ENCODE measurements at regions not wholly inside any gene's neighbourhood (a gene's known extent, or its start where the extent isn't known, plus 50 kb on each side); places are given as distances from the start of the nearest gene placed in this dataset.
"Not testable (repeated sequence)": the region's sequence is repeated elsewhere in the genome, so short reads cannot be mapped to it uniquely, and the experiment has no call there.

DNA sequence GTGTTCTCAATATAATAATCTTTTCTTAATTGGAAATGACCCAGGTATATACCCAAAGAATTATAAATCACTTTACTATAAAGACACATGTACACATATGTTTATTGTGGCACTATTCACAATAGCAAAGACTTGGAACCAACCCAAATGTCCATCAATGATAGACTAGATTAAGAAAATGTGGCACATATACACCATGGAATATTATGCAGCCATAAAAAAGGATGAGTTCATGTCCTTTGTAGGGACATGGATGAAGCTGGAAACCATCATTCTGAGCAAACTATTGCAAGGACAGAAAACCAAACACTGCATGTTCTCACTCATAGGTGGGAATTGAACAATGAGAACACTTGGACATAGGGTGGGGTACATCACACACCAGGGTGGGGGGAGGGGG, 56.8 kb downstream of the SCGB2B2 start:
- DNase-seq = not testable (repeated sequence)

DNA sequence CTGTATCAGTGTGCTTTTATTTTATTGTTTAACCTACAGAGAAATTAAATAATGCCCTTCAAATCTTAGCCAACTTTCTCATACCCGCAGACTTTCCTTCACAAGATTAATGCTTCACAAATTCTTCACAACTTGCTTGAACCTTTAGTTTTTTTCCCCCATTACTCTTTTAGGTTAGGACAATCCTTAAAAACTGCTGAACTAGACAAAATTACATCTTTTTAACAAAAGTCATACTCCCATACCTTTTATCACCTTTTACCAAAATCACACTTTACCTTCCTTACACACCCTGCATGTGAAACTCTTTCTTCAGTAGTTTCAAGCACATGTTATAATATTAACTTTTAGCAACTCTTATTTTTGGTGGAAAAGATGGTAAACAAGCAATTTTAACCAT, 58.5 kb downstream of the SCGB2B2 start:
- no peak for DNase-seq

DNA sequence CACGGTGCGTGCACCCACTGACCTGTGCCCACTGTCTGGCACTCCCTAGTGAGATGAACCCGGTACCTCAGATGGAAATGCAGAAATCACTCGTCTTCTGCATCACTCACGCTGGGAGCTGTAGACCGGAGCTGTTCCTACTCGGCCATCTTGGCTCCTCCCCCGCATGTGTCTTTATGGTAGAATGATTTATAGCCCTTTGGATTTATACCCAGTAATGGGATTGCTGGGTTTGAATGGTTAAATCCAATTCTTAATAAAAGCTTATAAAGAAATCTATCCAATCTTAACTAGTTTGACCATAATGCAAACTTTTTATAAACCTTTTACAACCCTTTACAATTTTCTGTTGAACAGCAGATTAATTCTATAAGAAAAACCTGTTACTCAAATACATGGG, 59.0 kb downstream of the SCGB2B2 start:
- not testable (repeated sequence) for DNase-seq

DNA sequence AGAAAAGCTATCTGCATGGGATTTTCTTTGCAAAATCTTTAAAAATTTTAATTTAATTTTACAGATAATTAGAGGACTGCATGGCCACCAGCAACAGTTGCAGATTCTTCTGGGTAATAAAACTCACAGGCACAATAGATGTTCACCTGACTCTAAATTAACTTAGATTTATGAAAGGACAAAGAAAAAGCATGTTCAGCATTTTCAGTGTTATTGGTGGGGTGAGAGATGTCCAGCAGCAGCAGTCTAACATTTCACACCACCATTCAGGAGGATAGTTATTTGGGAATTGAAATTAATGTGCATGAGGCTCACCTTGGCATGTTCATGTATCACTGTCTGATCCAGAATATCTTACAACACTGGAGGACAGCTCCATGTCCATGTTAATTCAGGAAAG, 74.0 kb downstream of the SCGB2B2 start:
- DNase-seq = no peak

DNA sequence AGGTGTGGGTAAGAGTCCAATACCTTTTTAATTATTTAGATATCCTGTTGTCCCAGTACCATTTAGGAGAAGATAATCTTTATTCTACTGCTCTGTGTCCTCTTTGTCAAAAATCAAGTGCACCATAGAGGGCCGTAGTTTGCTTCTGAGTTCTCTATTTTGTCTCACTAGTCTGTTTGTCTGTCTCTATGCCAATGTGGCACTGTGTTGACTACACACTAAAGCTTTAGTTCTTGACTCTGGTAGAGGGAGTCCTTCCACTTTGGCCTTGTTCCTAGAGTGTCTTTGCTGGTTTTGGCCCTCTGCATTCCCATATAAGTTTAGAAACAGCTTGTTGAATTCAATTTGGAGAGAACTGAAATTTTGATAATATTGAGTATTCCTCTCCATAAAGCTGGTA, 75.9 kb downstream of the SCGB2B2 start:
- no peak for DNase-seq

DNA sequence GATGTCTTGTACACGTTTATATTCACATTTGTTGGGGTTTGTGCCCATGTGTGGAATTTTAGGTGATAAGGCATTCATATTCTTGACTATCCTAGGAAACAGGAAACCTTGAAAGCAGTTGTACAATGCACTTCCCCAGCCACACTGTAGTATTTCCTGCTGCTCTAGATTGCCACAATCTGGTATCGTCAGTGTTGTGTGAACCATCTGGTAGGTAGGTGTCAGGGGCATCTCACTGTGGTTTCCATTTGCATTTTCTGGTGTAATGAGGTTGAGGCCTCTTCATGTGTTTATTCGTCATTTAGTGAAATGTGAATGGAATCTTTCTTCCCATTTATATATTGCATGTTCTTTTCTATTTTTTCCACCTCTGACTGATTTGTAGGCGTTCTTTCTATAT, 76.6 kb downstream of the SCGB2B2 start:
- DNase-seq = no peak

DNA sequence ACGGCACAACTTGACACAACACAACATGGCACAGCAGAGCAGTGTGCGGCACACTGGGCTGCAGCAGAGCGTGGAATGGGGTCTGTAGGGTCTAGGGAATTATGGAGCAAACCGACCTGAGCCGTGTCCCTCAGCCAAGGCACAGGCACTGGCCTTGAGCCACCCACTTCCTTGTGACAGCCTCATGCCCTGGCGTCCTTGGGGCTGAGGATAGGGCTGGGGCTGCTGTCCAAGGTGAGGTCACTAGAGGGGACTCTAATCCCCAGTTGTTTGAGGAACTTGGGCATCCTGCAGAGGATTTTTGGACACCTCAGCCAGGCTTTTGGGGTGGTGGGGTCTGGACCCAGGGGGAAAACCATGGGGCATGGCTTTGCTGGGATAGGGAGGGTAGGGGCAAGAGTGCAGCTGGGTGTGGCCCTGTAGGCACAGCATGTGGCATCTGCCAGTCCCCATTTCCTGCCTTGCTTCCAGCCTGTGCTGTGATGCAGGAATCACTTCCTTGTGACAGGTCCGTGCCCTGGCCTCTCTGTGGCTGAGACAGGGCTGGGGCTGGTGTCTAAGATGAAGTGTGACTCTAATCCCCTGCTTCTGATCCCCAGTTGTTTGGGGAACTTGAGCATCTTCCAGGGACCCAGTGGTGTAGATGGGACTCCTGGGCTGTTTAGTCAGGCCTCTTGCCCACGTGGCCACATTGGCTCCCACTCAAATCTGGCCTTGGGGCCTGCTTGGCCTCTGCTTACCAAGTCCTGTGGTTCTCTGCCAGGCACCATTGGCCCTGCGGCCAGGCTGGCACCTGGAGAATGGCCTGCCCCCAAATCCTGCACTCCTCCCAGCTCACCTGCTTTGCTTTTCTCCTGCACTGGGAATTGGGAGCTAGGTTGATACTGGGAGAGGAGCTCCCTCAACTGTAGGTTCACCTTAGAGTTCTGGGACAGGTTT, 78.5 kb downstream of the SCGB2B2 start:
- DNase-seq = no peak

DNA sequence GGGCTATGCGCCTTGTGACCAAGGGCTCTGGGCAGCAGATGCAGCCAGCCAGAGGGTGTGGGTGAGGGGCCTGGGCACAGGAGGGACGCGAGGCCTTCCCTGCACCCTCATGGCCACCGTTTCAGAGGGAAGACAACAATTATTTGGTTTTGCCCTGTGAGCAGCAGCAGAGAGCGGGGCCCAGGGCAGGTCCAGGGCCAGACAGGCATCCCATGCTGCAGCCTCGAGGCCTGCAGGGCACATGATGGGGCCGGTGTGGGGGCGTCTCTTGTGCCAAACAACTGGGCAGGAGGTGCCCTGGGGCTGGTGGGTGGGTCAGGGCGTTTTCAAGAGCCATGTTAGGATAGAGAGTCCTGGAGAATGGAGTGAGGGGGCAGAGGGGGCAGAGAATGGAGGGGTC, 79.4 kb downstream of the SCGB2B2 start:
- no peak for DNase-seq

DNA sequence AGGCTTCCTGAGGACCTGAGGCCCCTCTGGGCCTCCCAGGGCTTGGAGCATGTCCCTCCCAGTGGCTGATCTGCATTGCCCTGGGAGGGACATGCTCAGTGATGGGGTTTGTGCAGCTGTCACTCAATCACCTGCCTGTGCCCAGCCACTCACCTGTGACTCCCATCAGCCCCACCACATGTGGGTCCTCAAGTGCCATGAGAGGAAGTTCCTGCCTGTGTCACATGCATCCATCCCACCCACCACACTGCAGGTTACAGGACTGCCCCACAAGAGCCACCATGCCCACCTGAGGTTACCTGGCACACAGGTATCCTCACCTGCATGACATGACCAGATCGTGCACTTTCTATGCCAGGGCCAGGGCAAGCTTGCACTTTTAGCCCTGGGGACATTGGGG, 80.0 kb downstream of the SCGB2B2 start:
- DNase-seq = no peak

DNA sequence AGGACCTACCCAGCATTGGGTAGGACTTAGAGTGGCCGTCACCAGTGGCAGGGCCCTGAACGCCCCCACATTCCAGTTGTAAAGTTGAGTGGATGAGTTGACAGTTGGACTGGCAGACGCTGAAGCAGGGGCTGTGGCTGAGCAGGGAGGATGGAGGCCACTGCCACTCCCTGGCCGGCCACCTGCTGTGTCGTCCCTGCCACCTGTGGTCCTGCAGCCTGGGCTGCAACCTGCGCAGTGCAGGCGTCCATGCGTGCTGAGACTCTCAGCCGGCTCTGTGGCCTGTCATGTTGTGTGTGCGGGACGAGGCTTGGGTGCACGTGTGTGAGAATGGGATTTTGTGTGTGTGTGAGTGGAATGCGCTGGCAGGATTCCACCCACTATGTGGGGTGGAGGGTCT, 80.8 kb downstream of the SCGB2B2 start:
- no peak for DNase-seq

DNA sequence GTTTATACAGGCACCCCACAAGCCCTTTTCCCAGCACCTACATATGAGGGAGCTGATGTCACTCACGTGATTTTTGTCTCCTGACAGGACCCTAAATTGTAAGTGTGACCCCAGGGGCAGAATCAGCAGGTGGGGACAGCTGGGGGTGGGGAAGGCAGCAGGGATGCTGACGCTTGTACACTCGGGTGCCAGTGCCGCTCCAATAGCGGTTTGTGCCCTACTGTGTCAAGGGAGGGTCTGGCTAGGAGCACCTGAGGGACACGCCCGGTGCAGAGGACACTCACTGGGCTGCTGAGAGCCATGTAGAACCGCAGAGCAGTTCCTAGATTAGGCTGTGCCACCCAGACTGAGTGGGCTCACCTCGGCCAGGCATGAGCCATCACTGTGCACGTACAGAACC, 81.3 kb downstream of the SCGB2B2 start:
- no peak for DNase-seq

DNA sequence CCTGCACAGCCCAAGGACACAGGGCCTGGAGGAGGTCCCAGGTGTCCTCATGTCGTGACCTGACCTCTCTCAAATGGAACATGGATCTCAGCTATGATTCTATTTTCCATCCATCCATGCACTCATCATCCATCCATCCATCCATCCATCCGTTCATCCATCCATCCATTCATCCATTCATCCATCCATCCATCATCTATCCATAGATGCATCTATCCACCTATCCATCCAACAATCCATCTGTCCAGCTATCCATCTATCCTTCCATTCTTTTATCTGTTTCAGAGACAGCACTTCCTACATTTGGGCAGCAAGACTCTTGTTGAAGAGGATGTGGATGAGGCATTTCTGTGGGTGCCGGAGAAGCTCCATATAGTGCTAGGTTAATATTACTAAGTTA, 86.7 kb downstream of the SCGB2B2 start:
- no peak for DNase-seq

DNA sequence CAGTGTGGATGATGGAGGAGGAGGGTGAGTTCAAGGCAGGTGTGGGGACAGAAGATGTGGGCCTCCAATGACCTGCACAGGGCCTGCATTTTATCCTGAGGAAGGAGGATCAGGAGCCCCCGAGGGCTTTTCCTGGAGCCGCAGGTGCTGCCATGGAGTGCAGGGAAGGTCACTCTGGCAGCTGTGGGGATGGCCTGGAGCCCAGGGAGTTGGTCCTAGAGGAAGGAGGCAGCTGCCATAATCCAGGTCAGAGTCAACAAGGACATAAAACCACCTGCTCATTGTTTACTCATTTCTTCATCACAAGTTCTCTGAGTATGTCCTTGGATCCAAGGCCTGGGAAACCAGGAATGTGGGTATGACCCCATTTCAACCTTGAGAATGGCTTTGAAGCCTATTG, 87.2 kb downstream of the SCGB2B2 start:
- no peak for DNase-seq

DNA sequence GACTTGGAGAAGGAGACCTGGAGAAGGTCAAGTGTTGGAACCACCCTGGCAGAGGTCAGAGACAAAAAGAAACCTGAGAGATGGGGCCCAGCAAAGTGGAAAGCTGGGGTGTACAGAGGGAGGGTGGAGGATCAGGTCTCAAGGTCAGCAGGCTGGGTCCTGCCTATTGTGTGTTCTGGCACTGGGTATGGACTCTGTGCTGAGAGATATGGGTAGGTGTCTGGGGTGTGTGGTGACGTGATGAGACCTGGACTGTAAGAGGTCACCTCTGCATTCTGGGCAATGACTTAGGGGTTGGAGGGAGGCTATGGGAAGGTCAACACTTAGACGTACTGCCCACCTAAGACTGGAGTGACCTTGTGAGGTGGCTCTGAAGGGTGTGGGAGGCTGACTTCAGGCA, 88.1 kb downstream of the SCGB2B2 start:
- no peak for DNase-seq

DNA sequence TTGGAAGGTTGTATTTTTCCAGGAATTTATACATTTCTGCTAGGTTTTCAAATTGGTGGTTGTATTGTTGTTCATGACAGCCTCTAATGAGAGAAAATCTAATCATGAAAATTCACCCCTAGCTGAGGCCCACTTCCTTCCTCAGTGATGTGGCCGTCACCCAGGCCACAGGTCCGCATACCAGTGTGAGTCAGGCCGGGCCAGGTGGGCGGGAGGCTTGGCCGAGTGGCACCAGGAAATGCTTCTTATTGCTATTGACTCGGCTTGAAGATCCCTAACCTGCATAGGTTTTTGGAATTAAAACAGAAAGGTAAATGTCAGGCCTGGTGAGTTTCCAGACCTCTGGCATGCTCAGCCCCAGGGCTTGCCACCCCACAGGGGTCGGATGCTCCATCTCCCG, 88.7 kb downstream of the SCGB2B2 start:
- no peak for DNase-seq

DNA sequence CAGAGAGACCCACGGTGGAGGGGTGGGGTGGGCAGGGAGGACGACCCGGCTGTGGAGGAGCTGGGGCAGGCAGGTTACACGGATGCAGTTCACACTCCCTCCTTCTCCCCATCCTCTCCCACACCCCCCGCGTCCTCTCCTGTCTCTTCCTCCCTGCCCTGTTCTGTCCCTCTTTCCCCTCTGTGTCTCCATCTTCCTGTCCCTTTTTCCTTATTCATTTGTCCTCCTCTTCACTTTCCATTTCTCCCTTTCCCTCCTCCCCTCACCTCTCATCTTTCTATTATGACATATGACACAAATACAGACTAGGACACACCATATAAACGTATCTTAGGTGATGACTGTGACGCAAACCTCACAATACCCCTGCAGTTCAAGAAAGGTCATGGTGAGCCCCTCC, 96.6 kb downstream of the SCGB2B2 start:
- no peak for DNase-seq

DNA sequence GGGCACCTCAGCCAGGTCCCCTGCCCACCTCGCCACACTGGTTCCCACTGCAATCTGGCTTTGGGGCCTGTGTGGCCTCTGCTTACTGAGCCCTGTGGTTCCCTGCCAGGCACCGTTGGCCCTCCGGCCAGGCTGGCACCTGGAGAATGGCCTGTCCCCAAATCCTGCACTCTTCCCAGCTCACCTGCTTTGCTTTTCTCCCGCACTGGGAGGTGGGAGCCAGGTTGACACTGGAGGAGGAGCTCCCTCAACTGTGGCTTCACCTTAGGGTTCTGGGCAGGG, 97.0 kb downstream of the SCGB2B2 start:
- no peak for DNase-seq

DNA sequence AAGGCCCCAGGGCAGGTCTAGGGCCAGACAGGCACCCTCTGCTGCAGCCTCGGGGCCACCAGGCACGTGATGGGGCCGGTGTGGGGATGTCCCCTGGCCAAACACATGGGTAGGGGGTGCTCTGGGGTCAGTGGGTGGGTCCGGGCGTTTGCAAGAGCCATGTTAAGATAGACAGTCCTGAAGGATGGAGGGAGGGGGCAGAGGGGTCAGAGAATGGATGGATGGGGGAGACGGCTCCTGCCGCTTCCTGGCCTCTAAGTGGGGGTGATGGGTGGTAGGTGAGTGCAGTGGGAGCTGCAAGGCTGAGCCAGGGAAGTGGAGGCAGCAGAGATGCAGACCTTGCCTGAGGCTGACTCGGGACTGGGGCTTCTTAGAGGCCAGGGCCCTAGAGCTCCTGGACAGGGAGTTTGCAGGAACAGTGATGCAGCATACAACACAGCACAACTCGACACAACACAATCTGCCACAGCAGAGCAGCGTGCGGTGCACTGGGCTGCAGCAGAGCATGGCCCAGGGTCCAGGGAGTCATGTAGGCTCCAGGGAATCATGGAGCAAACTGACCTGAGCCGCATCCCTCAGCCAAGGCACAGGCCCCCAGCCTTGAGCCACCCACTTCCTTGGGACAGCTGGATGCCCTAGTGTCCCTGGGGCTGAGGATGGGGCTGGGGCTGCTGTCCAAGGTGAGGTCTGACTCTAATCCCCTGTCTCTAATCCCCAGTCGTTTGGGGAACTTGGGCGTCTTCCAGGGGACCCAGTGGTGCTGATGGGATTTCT, 97.5 kb downstream of the SCGB2B2 start:
- DNase-seq = no peak

DNA sequence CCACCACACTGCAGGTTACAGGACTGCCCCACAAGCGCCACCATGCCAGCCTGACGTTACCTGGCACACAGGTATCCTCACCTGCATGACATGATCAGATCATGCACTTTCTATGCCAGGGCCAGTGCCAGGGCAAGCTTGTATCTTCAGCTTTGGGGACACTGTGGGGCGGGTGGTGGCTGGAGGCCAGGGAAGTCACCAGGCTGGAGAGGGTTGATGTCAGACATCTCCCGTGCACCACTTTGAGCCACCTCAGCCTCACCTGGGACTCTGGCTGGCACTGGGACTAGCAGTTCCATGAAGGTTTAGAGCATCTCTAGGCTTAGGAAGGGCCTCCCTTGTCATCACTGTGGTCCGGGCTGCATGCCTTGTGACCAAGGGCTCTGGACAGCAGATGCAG, 97.2 kb downstream of the WTIP start:
- DNase-seq = no peak

DNA sequence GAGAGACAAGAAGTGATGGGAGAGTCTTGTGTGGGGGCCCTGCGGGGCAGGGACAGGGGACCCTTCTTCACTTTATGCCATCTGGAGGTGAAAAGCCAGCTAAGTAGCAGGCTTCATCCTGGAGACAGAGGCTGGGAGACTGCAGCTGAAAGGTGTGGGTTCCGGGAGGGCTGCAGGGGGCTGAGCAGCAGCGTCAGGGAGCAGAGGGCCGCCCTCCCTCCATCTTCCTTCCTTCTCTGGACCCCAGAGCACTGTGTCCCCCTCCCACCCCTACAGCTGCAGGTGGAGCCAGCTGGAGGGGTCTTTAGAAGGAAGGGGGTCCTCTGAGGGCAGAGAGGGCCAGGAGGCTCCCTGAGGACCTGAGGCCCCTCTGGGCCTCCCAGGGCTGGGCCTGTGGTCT, 96.6 kb downstream of the WTIP start:
- no peak for DNase-seq

DNA sequence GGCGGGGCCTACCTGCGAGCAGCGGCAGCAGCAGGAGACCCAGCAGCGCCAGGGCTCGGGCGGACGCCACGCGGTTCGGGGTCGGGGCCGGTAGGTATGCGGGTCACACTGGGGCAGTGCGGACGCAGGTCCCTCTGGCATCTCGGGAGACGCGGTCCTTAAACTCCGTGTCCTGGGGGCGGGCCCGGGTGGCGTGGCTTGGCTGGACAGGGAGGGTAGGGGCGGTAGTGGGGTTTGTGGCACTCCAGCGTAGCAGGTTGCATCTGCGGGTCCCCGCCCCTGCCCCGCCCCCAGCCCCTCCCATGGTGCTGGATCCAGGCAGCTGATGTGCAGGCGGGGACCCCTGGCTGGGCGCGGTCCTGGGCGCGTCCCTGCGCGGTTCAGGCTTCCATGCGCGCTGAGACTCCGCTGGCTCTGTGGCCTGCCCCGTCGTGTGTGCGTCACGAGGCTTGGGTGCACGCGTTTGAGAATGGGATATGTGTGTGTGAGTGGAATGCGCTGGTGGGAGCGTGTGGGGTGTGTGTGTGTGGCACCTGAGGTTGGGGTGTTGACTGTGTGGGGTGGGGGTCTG, 96.1 kb downstream of the WTIP start:
- peak; percentile 3 for DNase-seq

DNA sequence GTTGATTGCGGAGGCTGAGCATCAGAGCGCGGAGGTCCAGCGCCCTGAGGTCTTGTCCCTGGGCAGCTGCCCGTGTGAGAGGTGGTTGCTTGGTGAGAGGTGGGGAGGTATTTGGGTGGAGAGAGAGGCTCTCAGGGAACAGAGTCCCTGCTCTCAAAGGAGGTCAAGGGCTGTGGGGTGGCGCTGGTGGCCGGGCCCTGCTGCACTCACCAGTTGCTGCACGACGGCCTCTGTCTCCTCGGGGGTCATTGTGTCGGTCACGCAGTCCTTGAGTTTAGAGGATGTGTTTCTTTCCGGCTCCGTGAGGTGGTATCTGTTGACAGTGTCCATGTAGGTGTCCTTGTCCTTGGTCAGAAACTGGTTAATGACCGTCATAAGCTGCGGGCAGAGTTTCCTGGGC, 95.5 kb downstream of the WTIP start:
- no peak for DNase-seq

DNA sequence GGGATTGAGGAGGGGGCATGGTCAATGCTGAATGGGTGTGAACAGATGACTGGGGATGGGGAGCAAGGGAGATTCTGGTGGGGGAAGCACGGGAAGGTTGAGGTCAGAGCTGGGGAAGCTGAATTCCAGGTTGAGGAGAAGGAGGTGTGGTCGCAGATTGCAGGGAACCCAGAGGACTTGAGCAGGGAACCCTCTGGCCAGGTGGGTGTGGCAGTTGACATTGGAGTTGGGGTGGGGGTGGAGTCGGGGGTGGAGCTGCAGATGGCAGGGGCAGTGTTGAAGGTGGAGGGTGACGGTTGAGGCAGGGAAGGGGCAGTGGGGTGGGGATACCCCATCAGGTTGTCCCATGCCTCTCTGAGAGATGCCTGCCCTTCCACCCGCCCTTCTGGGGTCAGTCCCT, 94.7 kb downstream of the WTIP start:
- no peak for DNase-seq

DNA sequence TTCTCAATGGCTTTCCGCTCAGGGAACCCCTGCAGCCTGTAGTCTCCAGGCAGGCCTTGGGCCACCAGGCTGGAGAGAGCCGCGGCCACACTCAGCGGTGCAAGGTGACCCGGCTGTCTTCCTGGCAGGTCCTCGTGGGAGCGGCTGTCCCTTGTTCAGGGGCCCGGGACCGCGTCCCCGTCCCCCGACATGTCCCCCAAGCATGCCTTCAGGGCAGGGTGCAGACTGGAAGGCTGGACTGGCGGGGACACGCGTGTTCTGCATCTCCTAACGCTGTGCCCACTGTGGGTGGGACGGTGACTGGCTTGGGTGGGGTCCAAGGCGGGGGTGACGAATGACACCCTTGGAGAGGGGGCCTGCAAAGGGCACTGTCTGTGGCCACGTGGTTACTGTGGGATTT, 93.6 kb downstream of the WTIP start:
- DNase-seq = no peak

Measured in hematopoietic multipotent progenitor cell treated with erythropoietin and hydrocortisone succinate and interleukin-3 and kit ligand, for 6 days (in vitro differentiated cells).